ENCODE measurements at regions not wholly inside any gene's neighbourhood (a gene's known extent, or its start where the extent isn't known, plus 50 kb on each side); places are given as distances from the start of the nearest gene placed in this dataset.

- TF ChIP-seq CTCF (IDR thresholded peaks at IDR 0.05): no peak
- no peak for TF ChIP-seq POLR2A (IDR thresholded peaks at IDR 0.05)
Measured at GRCh38 chr2:37568565-37568964, 102.9 kb downstream of the CDC42EP3 start.
